ENCODE measurements at regions not wholly inside any gene's neighbourhood (a gene's known extent, or its start where the extent isn't known, plus 50 kb on each side); places are given as distances from the start of the nearest gene placed in this dataset.

- Histone ChIP-seq H3K14ac (ENCODE audit: insufficient read length) (no peak overlapping the region), H3K79me1 (ENCODE audit: low read depth, low read length) (no peaks in the 10 kb centered on the region), H3K18ac (ENCODE audit: extremely low read depth, low read length) (no peak overlapping the region), H3K27me3 (replicated peaks in 1 of 4; ENCODE audit: control insufficient read depth in 3 of 4, extremely low read depth in 1 of 4, insufficient read depth in 3 of 4, low read length in 3 of 4) (no peaks in the 10 kb centered on the region), H3K9me3 (ENCODE audit: insufficient read depth in 2 of 2, low read depth in 1 of 2, low read length in 1 of 2) (peaks cover 0 to 3% of the 10 kb centered on the region in 2 experiments; a peak in 1 of 4 replicates), H3K4me3 (ENCODE audit: extremely low read depth in 1 of 4, insufficient read depth in 2 of 4, low read depth in 3 of 4, low read length in 4 of 4) (no peak overlapping the region), H3K4ac (replicated peaks; ENCODE audit: insufficient read length, low read depth, low read length) (no peak overlapping the region), H3K9ac (replicated peaks in 1 of 4; ENCODE audit: extremely low read depth in 1 of 4, low read depth in 3 of 4, low read length in 3 of 4) (no peak overlapping the region), H4K91ac (replicated peaks; ENCODE audit: insufficient read length, low read length) (no peak overlapping the region), H3K4me1 (replicated peaks in 1 of 4; ENCODE audit: control insufficient read depth in 3 of 4, insufficient read depth in 4 of 4, low read length in 3 of 4) (no peaks in the 10 kb centered on the region), H2AK5ac (ENCODE audit: low read depth, low read length) (no peak overlapping the region), H3K23ac (ENCODE audit: insufficient read length) (no peak overlapping the region), H2BK5ac (ENCODE audit: low read depth, low read length) (no peak overlapping the region), H3K79me2 (ENCODE audit: control insufficient read depth in 1 of 2, insufficient read depth in 2 of 2, low read length in 2 of 2) (no peaks in the 10 kb centered on the region), H4K5ac (ENCODE audit: insufficient read length, low read depth, low read length) (no peak overlapping the region), H4K8ac (ENCODE audit: extremely low read depth, insufficient read depth, low read length) (no peak overlapping the region), H2BK120ac (replicated peaks; ENCODE audit: low read depth, low read length) (no peak overlapping the region), H3K23me2 (ENCODE audit: low read depth, low read length) (no peaks in the 10 kb centered on the region), H3K56ac (replicated peaks; ENCODE audit: insufficient read length, low read depth, low read length) (no peak overlapping the region), H2BK12ac (ENCODE audit: low read depth, low read length) (no peak overlapping the region), H2BK20ac (ENCODE audit: low read length) (no peak overlapping the region), H3K4me2 (ENCODE audit: insufficient read depth in 1 of 2, low read depth in 2 of 2, low read length in 2 of 2) (no peak overlapping the region), H2AFZ (ENCODE audit: low read length) (no peak overlapping the region), H2BK15ac (ENCODE audit: low read length) (no peak overlapping the region), H3K36me3 (ENCODE audit: control insufficient read depth in 2 of 4, insufficient read depth in 4 of 4, low read length in 3 of 4) (no peaks in the 10 kb centered on the region), H4K20me1 (replicated peaks in 1 of 2; ENCODE audit: control insufficient read depth in 1 of 2, insufficient read depth in 2 of 2, low read length in 2 of 2) (no peaks in the 10 kb centered on the region), H3K27ac (ENCODE audit: low read depth, low read length) (no peak overlapping the region)
- CTCF ChIA-PET (ENCODE audit: partially characterized antibody), result no interaction called here
- FAIRE-seq, result no peak
- no peak for TF ChIP-seq JUN (IDR thresholded peaks at IDR 0.05; ENCODE audit: low read depth, low read length)
- no peak for TF ChIP-seq EGR1 (IDR thresholded peaks at IDR 0.05; ENCODE audit: borderline replicate concordance, low read depth, low read length)
- no peak for TF ChIP-seq GABPA (IDR thresholded peaks at IDR 0.05; ENCODE audit: borderline replicate concordance, insufficient read depth, low read length)
- no peak for TF ChIP-seq FOSL1 (IDR thresholded peaks at IDR 0.05; ENCODE audit: insufficient read depth, low read depth, low read length)
- no peak for TF ChIP-seq CHD1 (IDR thresholded peaks at IDR 0.05; ENCODE audit: low read depth, low read length)
- TF ChIP-seq, protein P1, sequence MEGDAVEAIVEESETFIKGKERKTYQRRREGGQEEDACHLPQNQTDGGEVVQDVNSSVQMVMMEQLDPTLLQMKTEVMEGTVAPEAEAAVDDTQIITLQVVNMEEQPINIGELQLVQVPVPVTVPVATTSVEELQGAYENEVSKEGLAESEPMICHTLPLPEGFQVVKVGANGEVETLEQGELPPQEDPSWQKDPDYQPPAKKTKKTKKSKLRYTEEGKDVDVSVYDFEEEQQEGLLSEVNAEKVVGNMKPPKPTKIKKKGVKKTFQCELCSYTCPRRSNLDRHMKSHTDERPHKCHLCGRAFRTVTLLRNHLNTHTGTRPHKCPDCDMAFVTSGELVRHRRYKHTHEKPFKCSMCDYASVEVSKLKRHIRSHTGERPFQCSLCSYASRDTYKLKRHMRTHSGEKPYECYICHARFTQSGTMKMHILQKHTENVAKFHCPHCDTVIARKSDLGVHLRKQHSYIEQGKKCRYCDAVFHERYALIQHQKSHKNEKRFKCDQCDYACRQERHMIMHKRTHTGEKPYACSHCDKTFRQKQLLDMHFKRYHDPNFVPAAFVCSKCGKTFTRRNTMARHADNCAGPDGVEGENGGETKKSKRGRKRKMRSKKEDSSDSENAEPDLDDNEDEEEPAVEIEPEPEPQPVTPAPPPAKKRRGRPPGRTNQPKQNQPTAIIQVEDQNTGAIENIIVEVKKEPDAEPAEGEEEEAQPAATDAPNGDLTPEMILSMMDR (IDR thresholded peaks at IDR 0.05; ENCODE audit: control extremely low read depth in 1 of 3, insufficient read depth in 1 of 3, low read depth in 1 of 3, low read length in 3 of 3), result no peak
- no peak for TF ChIP-seq TCF12 (IDR thresholded peaks at IDR 0.05; ENCODE audit: low read depth, low read length)
- no peak for TF ChIP-seq TEAD4 (IDR thresholded peaks at IDR 0.05; ENCODE audit: low read depth, low read length)
- TF ChIP-seq MAX (IDR thresholded peaks at IDR 0.05), result no peak
- TF ChIP-seq ASH2L (IDR thresholded peaks at IDR 0.05; ENCODE audit: low read length), result no peak
- no peak for DNase-seq (ENCODE audit: low read depth in 1 of 2, low spot score in 2 of 2)
- WGBS, 2 experiments (ENCODE audit: extremely low coverage in 1 of 2, insufficient coverage in 1 of 2, insufficient read length in 1 of 2, insufficient replicate concordance in 2 of 2, low coverage in 1 of 2, low lambda C conversion rate in 2 of 2, missing lambda C conversion rate in 1 of 2), result 93% methylated on average over 3 of the region's 3 CpGs; no CpG with 5 or more reads in 1 of the 2 experiments
- POLR2A ChIA-PET (ENCODE audit: partially characterized antibody), result no interaction called here
Measured at GRCh38 chr4:173862754-173863153, 332.7 kb upstream of the HAND2 start.
